Pancreas (tissue), 10 donors: ENCODE measurements at regions not wholly inside any gene's neighbourhood (a gene's known extent, or its start where the extent isn't known, plus 50 kb on each side); places are given as distances from the start of the nearest gene placed in this dataset.

ENCODE experiments used
- ATAC-seq, 4 donors: fragments of 200-7000 bp; cut with Tn5 transposase; one replicate each; pipeline versions ENCODE4 v1.8.0 to v1.9.1; 2020; ENCODE audit warnings: mild to moderate bottlenecking in 4 of 4, moderate library complexity in 4 of 4
- DNase-seq, 6 donors: peaks; one replicate each; pipeline ENCODE4 v3.0.0-alpha.2; 2020
- FAIRE-seq: peaks from 2 replicates; lab custom pipeline; 2012; peaks lifted over from hg19 to GRCh38; lab: Jason Lieb, UNC
- H3K27ac ChIP-seq, 4 donors: fragments of 200-600 bp; sonication (generic); 1 replicate in 3 of 4; 2 replicates in 1 of 4; pipeline versions ENCODE4 v1.5.0 to v1.8.0; 2020
- H3K27me3 ChIP-seq, 4 donors: fragments of 200-600 bp; one replicate each; pipeline ENCODE4 v1.8.0; 2021
- H3K36me3 ChIP-seq, 3 donors: fragments of 200-600 bp; sonication (generic) in 1 of 3; one replicate each; pipeline versions ENCODE4 v1.5.0 to v1.8.0; 2020 to 2021
- H3K4me1 ChIP-seq, 3 donors: fragments of 200-600 bp; one replicate each; pipeline ENCODE4 v1.8.0; 2021
- H3K4me3 ChIP-seq, 4 donors: fragments of 200-600 bp; sonication (generic) in 2 of 4; one replicate each; pipeline versions ENCODE4 v1.5.0 to v1.8.0; 2020 to 2021
- H3K9me3 ChIP-seq, 4 donors: fragments of 200-600 bp; one replicate each; pipeline ENCODE4 v1.8.0; 2021
- CTCF ChIP-seq, 4 donors: fragments of 200-600 bp; sonication (generic) in 3 of 4; IDR thresholded peaks; one replicate each; pipeline versions ENCODE4 v1.5.0 to v1.8.0; 2021; ENCODE audit warnings: antibody characterized with exemption in 4 of 4
- WGBS, 2 donors: extraction: QIAGEN DNeasy Blood & Tissue Kit; methylation state at CpG; one replicate each; pipeline ENCODE4 v1.1.7; 2013; 5-methylcytosine and 5-hydroxymethylcytosine counted together
- intact Hi-C, 3 donors: fragments of 100-400 bp; cut with DNase I; formaldehyde crosslinking; loops; one replicate each; pipeline versions ENCODE4 v1.11.1 to v1.14.2; 2022
- donor health status: healthy with polysubstance abuse.
- donor health status: DM: no; HTN: no; CAD: no; lungs with moderate emphysema.
- donor health status: DM: no; HTN: no; CAD: no.
- donor health status: control.
- donor health status: control.
- donor health status: Bipolar disorder and iron deficiency.
- donor health status: DM: yes; HTN: yes; CAD: no.
- donor health status: DM: no; HTN: no; CAD: no.
- donor health status: DM: no; HTN: no; CAD: no.
- donor health status: DM: yes; HTN: yes; CAD: no.

GRCh38 chr18:1995041-1995612, 576.2 kb downstream of the METTL4 start:
- ATAC-seq (no peak), FAIRE-seq (no peak), DNase-seq (no peak)
- Histone ChIP-seq H3K27ac (no peak overlapping the region), H3K9me3 (no peaks in the 10 kb centered on the region), H3K36me3 (no peaks in the 10 kb centered on the region), H3K4me3 (no peak overlapping the region), H3K4me1 (no peaks in the 10 kb centered on the region), H3K27me3 (no peaks in the 10 kb centered on the region)
- intact Hi-C loops, result no loop called here
- 66 to 87% methylated on average over 1 of the region's 1 CpG for WGBS, 2 donors
- TF ChIP-seq CTCF (IDR thresholded peaks at IDR 0.05), result no peak

GRCh38 chr18:1998121-1998520, 573.2 kb downstream of the METTL4 start:
- no peak for FAIRE-seq
- 53 to 69% methylated on average over 2 of the region's 2 CpGs for WGBS, 2 donors

GRCh38 chr18:1999387-1999786, 571.9 kb downstream of the METTL4 start:
- intact Hi-C loops, result no loop called here
- DNase-seq, result no peak
- Histone ChIP-seq H3K27ac (no peak overlapping the region), H3K4me3 (no peak overlapping the region), H3K9me3 (no peaks in the 10 kb centered on the region), H3K27me3 (no peaks in the 10 kb centered on the region), H3K36me3 (no peaks in the 10 kb centered on the region), H3K4me1 (no peaks in the 10 kb centered on the region)
- FAIRE-seq, result no peak
- no peak for ATAC-seq
- WGBS, 2 donors, result 74 to 85% methylated on average over 3 of the region's 3 CpGs
- TF ChIP-seq CTCF (IDR thresholded peaks at IDR 0.05), result no peak

More at GRCh38 chr18:1998121-1998520, 573.2 kb downstream of the METTL4 start:
- ATAC-seq, result no peak
- DNase-seq, result no peak
- intact Hi-C loops, result no loop called here
- Histone ChIP-seq H3K9me3 (no peaks in the 10 kb centered on the region), H3K4me1 (no peaks in the 10 kb centered on the region), H3K27me3 (no peaks in the 10 kb centered on the region), H3K4me3 (no peak overlapping the region), H3K27ac (no peak overlapping the region), H3K36me3 (no peaks in the 10 kb centered on the region)
- TF ChIP-seq CTCF (IDR thresholded peaks at IDR 0.05), result no peak

DNA sequence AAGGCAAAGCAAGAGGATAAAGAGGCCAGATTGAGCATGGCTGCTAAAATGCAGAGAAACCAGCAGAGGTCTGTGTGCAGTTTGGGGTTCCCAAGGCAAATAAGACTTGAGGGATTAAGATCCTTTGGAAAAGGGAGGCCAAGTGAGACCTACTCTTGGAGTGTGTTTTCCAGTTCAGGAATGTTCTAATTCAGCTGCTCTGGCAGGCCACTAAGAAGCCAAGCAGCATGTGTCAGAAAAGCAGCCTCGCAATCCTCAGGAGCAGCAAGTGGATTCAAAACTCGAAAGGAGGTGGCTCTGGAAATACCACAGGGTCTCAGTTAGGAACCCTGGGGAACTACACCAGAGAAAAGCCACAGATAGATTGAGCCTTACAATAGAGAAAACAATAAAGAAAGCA, 569.2 kb downstream of the METTL4 start:
- Histone ChIP-seq H3K4me1 (no peaks in the 10 kb centered on the region), H3K4me3 (no peak overlapping the region), H3K36me3 (no peaks in the 10 kb centered on the region), H3K27ac (no peak overlapping the region), H3K9me3 (no peaks in the 10 kb centered on the region), H3K27me3 (no peaks in the 10 kb centered on the region)
- no peak for ATAC-seq
- no peak for TF ChIP-seq CTCF (IDR thresholded peaks at IDR 0.05)
- intact Hi-C loops, result no loop called here
- 75 to 76% methylated on average over 2 of the region's 2 CpGs for WGBS, 2 donors
- no peak for FAIRE-seq
- no peak for DNase-seq

DNA sequence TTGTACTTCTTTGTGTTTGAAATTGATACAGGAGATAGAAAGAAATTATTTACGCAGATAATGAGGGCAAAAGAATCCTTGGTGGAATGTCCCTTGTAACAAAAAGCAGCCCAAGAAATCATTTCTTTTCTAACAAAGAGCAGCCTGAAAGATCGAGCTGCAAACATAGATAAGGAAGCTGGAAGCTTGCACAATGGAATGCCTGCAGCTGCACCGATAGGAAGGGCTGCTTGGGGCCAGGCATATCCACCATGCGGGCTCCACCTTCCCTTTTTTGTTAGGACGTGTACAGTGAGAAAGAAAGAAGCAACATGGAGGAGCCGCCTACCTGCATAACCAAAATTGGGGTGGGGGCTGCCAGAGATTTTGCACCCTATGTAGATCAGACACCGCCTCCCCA, 568.7 kb downstream of the METTL4 start:
- Histone ChIP-seq H3K36me3 (no peaks in the 10 kb centered on the region), H3K4me3 (no peak overlapping the region), H3K27me3 (no peaks in the 10 kb centered on the region), H3K4me1 (no peaks in the 10 kb centered on the region), H3K27ac (no peak overlapping the region), H3K9me3 (no peaks in the 10 kb centered on the region)
- FAIRE-seq (no peak), DNase-seq (no peak), ATAC-seq (no peak)
- intact Hi-C loops, result no loop called here
- WGBS, 2 donors, result 38 to 46% methylated on average over 7 of the region's 7 CpGs
- no peak for TF ChIP-seq CTCF (IDR thresholded peaks at IDR 0.05)
